Activated CD8-positive, alpha-beta T cell treated with anti-CD3 and anti-CD28 coated beads for 36 hours (primary cell): ENCODE measurements at regions not wholly inside any gene's neighbourhood (a gene's known extent, or its start where the extent isn't known, plus 50 kb on each side); places are given as distances from the start of the nearest gene placed in this dataset.

Experiments used
- ATAC-seq: fragments of 200-7000 bp; cut with Tn5 transposase; one replicate; pipeline ENCODE4 v1.10.0; 2021; ENCODE audit warnings: mild to moderate bottlenecking, moderate library complexity
- CTCF ChIA-PET: fragments of 350-600 bp; sonication (Branson Sonifier 250); formaldehyde crosslinking; loops from one replicate; lab custom pipeline; 2021; ENCODE audit warnings: antibody characterized with exemption; lab: Charles Lee
- POLR2A ChIA-PET: fragments of 350-600 bp; sonication (Branson Sonifier 250); formaldehyde crosslinking; loops from one replicate; lab custom pipeline; 2021; ENCODE audit warnings: antibody characterized with exemption; lab: Charles Lee
- DNase-seq: peaks from one replicate; pipeline ENCODE4 v3.0.0-alpha.2; 2020
- H3K27ac Mint-ChIP-seq: one replicate; pipeline ENCODE4 v1.8.0; 2021; ENCODE audit warnings: mild to moderate bottlenecking, mixed read lengths
- H3K27me3 Mint-ChIP-seq: one replicate; pipeline ENCODE4 v1.8.0; 2021; ENCODE audit warnings: mixed read lengths
- H3K36me3 Mint-ChIP-seq: one replicate; pipeline ENCODE4 v1.8.0; 2021; ENCODE audit warnings: low read depth, mixed read lengths
- H3K4me1 Mint-ChIP-seq: one replicate; pipeline ENCODE4 v1.8.0; 2021; ENCODE audit warnings: low read depth, mixed read lengths
- H3K4me3 Mint-ChIP-seq: one replicate; pipeline ENCODE4 v1.8.0; 2021; ENCODE audit warnings: mild to moderate bottlenecking, moderate library complexity, mixed read lengths
- H3K9me3 Mint-ChIP-seq: one replicate; pipeline ENCODE4 v1.8.0; 2021; ENCODE audit warnings: mixed read lengths
- intact Hi-C: fragments of 100-400 bp; cut with micrococcal nuclease; formaldehyde crosslinking; loops from one replicate; pipeline ENCODE4 v1.10.0; 2022
- TF ChIP-seq, protein P1 (sequence below): fragments of 200-600 bp; IDR thresholded peaks from one replicate; pipeline ENCODE4 v1.8.0; 2022; ENCODE audit warnings: antibody characterized with exemption, mild to moderate bottlenecking

DNA sequence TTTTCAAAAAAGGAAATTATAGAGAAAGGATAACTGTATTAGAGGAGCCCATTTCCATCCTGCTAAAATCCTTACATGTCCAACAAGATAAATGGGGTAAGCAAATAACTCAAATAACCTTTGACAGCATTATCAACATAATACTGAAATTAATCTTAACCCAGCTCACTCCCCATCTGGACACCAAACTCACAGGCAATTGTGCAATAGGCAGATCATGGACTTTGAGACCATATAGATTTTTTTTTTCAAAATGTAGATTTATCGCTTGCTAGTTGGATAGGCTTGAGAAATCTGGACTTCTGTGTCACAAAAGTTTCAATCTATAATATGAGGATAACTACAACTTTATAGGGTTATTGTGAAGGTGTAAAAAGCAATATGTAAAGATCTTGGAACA, 134.4 kb upstream of the ASCC3 start:
- Mint-ChIP-seq H3K36me3 (no peaks in the 10 kb centered on the region), H3K9me3 (no peaks in the 10 kb centered on the region), H3K27me3 (no peaks in the 10 kb centered on the region), H3K27ac (no peak overlapping the region), H3K4me1 (peaks cover 22% of the 10 kb centered on the region), H3K4me3 (no peak overlapping the region)
- no peak for DNase-seq
- TF ChIP-seq, protein P1, sequence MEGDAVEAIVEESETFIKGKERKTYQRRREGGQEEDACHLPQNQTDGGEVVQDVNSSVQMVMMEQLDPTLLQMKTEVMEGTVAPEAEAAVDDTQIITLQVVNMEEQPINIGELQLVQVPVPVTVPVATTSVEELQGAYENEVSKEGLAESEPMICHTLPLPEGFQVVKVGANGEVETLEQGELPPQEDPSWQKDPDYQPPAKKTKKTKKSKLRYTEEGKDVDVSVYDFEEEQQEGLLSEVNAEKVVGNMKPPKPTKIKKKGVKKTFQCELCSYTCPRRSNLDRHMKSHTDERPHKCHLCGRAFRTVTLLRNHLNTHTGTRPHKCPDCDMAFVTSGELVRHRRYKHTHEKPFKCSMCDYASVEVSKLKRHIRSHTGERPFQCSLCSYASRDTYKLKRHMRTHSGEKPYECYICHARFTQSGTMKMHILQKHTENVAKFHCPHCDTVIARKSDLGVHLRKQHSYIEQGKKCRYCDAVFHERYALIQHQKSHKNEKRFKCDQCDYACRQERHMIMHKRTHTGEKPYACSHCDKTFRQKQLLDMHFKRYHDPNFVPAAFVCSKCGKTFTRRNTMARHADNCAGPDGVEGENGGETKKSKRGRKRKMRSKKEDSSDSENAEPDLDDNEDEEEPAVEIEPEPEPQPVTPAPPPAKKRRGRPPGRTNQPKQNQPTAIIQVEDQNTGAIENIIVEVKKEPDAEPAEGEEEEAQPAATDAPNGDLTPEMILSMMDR: no peak
- CTCF ChIA-PET: no interaction called here
- intact Hi-C loops: no loop called here
- ATAC-seq: no peak
- POLR2A ChIA-PET: no interaction called here

DNA sequence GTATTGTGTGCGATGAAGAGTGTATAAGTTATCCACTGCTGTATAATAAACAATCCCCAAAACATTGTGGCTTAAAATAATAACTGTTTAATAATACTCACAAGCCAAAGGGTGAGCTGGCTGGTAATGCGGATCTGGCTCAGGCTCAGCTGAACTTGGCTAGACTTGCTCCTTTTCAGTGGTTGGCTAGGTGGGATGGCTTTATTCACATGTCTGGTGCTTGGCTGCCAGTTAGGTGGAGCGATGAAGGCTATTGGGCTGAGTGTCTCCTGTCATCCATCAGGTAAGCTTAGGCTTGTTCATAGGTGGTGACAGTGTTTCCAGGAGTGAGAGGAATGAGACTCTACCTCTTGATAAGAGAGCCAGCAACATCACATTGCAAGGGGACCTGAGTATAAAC, 135.0 kb upstream of the ASCC3 start:
- intact Hi-C loops: no loop called here
- no peak overlapping the region for H3K4me3 Mint-ChIP-seq
- no peak for ATAC-seq

DNA sequence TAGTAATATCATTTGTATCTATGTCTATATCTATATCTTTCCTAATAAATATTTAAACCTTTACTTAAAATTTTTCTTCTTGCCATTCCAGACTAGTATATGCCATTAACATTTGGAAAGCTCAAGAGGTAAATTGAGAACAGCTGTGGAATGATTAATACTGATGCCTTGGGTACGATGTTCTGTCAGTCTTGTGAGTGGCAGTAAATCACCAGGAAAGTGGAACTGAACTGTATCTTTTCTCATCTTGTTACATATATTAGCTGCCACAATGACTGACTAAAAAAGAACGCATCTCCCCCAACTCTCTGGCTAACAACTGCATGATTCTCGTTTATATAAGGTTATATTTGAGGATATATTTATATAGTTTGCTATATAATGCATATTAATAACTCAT, 137.0 kb upstream of the ASCC3 start:
- Mint-ChIP-seq H3K36me3 (no peaks in the 10 kb centered on the region), H3K27ac (no peak overlapping the region), H3K27me3 (no peaks in the 10 kb centered on the region), H3K9me3 (no peaks in the 10 kb centered on the region), H3K4me1 (no peaks in the 10 kb centered on the region), H3K4me3 (no peak overlapping the region)
- ChIA-PET CTCF (no interaction called here), POLR2A (no interaction called here)
- TF ChIP-seq, protein P1: no peak
- DNase-seq: no peak
- intact Hi-C loops: no loop called here
- ATAC-seq: no peak

More for the DNA sequence above, 135.0 kb upstream of the ASCC3 start:
- CTCF ChIA-PET: no interaction called here
- Mint-ChIP-seq H3K9me3 (no peaks in the 10 kb centered on the region), H3K27ac (no peak overlapping the region), H3K27me3 (no peaks in the 10 kb centered on the region), H3K4me1 (peaks cover 16% of the 10 kb centered on the region), H3K36me3 (no peaks in the 10 kb centered on the region)
- TF ChIP-seq, protein P1: no peak
- POLR2A ChIA-PET: no interaction called here
- DNase-seq: no peak

GRCh38 chr6:101021504-101021903, 140.4 kb upstream of the ASCC3 start:
- Mint-ChIP-seq H3K27me3 (no peaks in the 10 kb centered on the region), H3K9me3 (no peaks in the 10 kb centered on the region), H3K4me3 (no peak overlapping the region), H3K27ac (no peak overlapping the region), H3K4me1 (no peaks in the 10 kb centered on the region), H3K36me3 (no peaks in the 10 kb centered on the region)
- CTCF ChIA-PET: no interaction called here
- TF ChIP-seq, protein P1: no peak
- ATAC-seq (no peak), DNase-seq (no peak)
- POLR2A ChIA-PET: no interaction called here
- intact Hi-C loops: no loop called here

DNA sequence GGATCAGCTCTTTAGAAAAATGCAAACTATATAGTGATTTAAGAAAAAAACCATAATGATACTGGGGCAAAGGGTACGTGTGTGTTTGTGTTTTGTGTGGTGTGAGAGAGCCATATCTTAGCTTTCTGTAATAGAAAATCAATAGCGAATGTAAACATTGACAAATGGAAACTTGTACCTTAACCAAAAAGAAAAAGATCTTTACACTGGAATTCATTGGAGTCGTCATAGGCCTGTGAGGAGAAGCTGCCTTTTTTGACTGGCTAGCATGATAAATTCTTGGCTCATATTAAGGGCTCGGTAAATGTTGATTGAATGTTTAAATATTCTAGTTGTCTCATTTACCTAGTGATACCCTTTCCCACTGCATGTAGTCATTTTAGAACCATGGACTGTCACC, 161.8 kb upstream of the ASCC3 start:
- CTCF ChIA-PET: no interaction called here
- POLR2A ChIA-PET: no interaction called here
- intact Hi-C loops: no loop called here
- ATAC-seq (no peak), DNase-seq (no peak)
- Mint-ChIP-seq H3K27me3 (no peaks in the 10 kb centered on the region), H3K9me3 (peaks cover 2% of the 10 kb centered on the region), H3K36me3 (no peaks in the 10 kb centered on the region), H3K27ac (no peak overlapping the region), H3K4me3 (no peak overlapping the region), H3K4me1 (no peaks in the 10 kb centered on the region)
- TF ChIP-seq, protein P1: no peak
